Ascending aorta (tissue), 2 donors: ENCODE measurements at regions not wholly inside any gene's neighbourhood (a gene's known extent, or its start where the extent isn't known, plus 50 kb on each side); places are given as distances from the start of the nearest gene placed in this dataset.

Experiments
- DNase-seq, 2 donors: peaks; one replicate each; pipeline ENCODE4 v3.0.0-alpha.2; 2019; ENCODE audit warnings: low spot score in 2 of 2
- H3K27ac ChIP-seq, 2 donors: fragments of 200-600 bp; sonication (generic); one replicate each; pipeline ENCODE4 v1.5.1; 2016 to 2017; ENCODE audit warnings: mild to moderate bottlenecking in 1 of 2
- H3K27me3 ChIP-seq: fragments of 200-600 bp; sonication (generic); one replicate; pipeline ENCODE4 v1.5.1; 2017
- H3K36me3 ChIP-seq, 2 donors: fragments of 200-600 bp; sonication (generic); one replicate each; pipeline ENCODE4 v1.5.1; 2016
- H3K4me1 ChIP-seq, 2 donors: fragments of 200-600 bp; sonication (generic); one replicate each; pipeline ENCODE4 v1.5.1; 2016 to 2017; ENCODE audit warnings: mild to moderate bottlenecking in 1 of 2
- H3K4me3 ChIP-seq, 2 donors: fragments of 200-600 bp; sonication (generic); one replicate each; pipeline ENCODE4 v1.5.1; 2016 to 2017; ENCODE audit warnings: mild to moderate bottlenecking in 1 of 2
- H3K9me3 ChIP-seq, 2 donors: fragments of 200-600 bp; sonication (generic); one replicate each; pipeline ENCODE4 v1.5.1; 2016
- CTCF ChIP-seq, 3 experiments: fragments of 200-600 bp in 2 of 3; fragments of 450-650 bp in 1 of 3; sonication (generic) in 2 of 3; IDR thresholded peaks; one replicate each; pipeline ENCODE4 v1.5.1; 2016 to 2019; ENCODE audit warnings: antibody characterized with exemption in 3 of 3, mild to moderate bottlenecking in 1 of 3, moderate library complexity in 1 of 3
- intact Hi-C: fragments of 100-400 bp; cut with DNase I; formaldehyde crosslinking; loops from one replicate; pipeline ENCODE4 v1.15.1; 2023

DNA sequence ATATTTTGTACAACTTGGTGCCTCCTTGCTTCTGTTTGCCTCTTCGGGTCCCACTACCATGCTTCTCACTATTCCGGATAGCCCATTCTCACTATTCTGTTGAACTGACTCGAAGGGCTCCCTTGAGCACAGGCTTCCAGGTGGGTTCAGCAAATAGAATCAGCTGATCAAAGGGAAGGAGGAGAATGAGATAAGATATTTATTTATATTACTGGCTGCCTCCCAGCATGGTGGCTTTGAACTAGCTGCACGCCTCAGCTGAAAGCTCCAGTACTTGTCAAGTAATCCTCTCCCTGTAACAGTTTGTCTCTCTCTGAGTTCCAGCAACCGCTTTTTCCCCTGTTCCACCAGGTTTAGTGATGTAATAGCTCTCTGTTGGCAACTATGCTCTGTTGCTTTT, 187.8 kb upstream of the HNRNPA3 start:
- no peak overlapping the region for H3K4me3 ChIP-seq
- H3K27me3 ChIP-seq = no peaks in the 10 kb centered on the region
- no peak for TF ChIP-seq CTCF (IDR thresholded peaks at IDR 0.05)
- no peak overlapping the region for H3K27ac ChIP-seq
- no peak for DNase-seq
- no peaks in the 10 kb centered on the region for H3K4me1 ChIP-seq
- H3K36me3 ChIP-seq = no peaks in the 10 kb centered on the region
- no peaks in the 10 kb centered on the region for H3K9me3 ChIP-seq
- intact Hi-C loops = no loop called here

GRCh38 chr2:177026253-177026652, 186.3 kb upstream of the HNRNPA3 start:
- Histone ChIP-seq H3K9me3 (no peaks in the 10 kb centered on the region), H3K27me3 (no peaks in the 10 kb centered on the region), H3K4me1 (no peaks in the 10 kb centered on the region), H3K4me3 (no peak overlapping the region), H3K36me3 (no peaks in the 10 kb centered on the region), H3K27ac (no peak overlapping the region)
- no peak for TF ChIP-seq CTCF (IDR thresholded peaks at IDR 0.05)
- intact Hi-C loops = no loop called here
- DNase-seq = no peak

DNA sequence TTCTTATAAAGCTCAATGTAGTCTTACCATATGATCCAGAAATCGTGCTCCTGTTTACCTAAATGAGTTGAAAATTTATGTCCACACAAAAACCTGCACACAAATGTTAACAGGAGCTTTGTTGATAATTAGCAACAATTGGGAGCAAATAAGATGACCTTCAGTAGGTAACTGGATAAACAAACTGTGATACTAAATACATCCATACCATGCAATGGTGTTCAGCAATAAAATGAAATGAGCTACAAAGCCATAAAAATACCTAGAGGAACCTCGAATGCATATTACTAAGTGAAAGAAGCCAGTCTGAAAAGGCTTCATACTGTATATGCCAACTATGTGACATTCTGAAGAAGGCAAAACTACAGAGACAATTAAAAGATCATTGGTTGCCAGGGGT, 185.6 kb upstream of the HNRNPA3 start:
- no peaks in the 10 kb centered on the region for H3K9me3 ChIP-seq
- no peak overlapping the region for H3K27ac ChIP-seq
- no peak for TF ChIP-seq CTCF (IDR thresholded peaks at IDR 0.05)
- no peak for DNase-seq
- intact Hi-C loops = no loop called here
- no peaks in the 10 kb centered on the region for H3K4me1 ChIP-seq
- no peaks in the 10 kb centered on the region for H3K36me3 ChIP-seq
- no peak overlapping the region for H3K4me3 ChIP-seq
- H3K27me3 ChIP-seq = no peaks in the 10 kb centered on the region

GRCh38 chr2:177028296-177028695, 184.3 kb upstream of the HNRNPA3 start:
- Histone ChIP-seq H3K4me1 (no peaks in the 10 kb centered on the region), H3K9me3 (no peaks in the 10 kb centered on the region), H3K27me3 (no peaks in the 10 kb centered on the region), H3K4me3 (no peak overlapping the region), H3K27ac (no peak overlapping the region), H3K36me3 (no peaks in the 10 kb centered on the region)
- intact Hi-C loops = no loop called here
- no peak for TF ChIP-seq CTCF (IDR thresholded peaks at IDR 0.05)
- no peak for DNase-seq

GRCh38 chr2:177029075-177029474, 183.5 kb upstream of the HNRNPA3 start:
- Histone ChIP-seq H3K4me3 (no peak overlapping the region), H3K36me3 (no peaks in the 10 kb centered on the region), H3K4me1 (no peaks in the 10 kb centered on the region), H3K27ac (no peak overlapping the region), H3K27me3 (no peaks in the 10 kb centered on the region), H3K9me3 (no peaks in the 10 kb centered on the region)
- TF ChIP-seq CTCF (IDR thresholded peaks at IDR 0.05) = no peak
- intact Hi-C loops = no loop called here
- no peak for DNase-seq

DNA sequence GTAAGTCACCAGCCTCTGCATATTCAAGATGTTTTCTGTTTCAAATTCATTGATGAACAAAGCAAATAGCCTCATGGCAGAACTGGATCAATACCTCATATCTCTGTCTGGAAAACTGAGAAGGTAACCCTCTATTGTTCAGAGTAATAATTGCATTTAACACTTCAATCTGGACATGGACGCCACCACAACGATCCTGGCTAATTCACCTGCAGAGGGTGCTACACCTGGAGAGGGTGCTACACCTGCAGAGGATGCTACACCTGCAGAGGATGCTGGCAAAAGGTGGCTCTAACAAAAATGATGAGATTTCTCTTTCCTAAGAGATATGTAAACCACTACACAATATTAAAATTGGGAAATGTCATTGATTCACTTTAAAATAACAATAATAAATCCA, 183.1 kb upstream of the HNRNPA3 start:
- Histone ChIP-seq H3K36me3 (no peaks in the 10 kb centered on the region), H3K4me1 (no peaks in the 10 kb centered on the region), H3K4me3 (no peak overlapping the region), H3K9me3 (no peaks in the 10 kb centered on the region), H3K27ac (no peak overlapping the region), H3K27me3 (no peaks in the 10 kb centered on the region)
- no peak for TF ChIP-seq CTCF (IDR thresholded peaks at IDR 0.05)
- DNase-seq = no peak
- intact Hi-C loops = no loop called here
